GM23338 (cell line): ENCODE measurements at regions not wholly inside any gene's neighbourhood (a gene's known extent, or its start where the extent isn't known, plus 50 kb on each side); places are given as distances from the start of the nearest gene placed in this dataset.
A peak's percentile ranks its signal among the peaks of the same experiment; 100 is the strongest.

Source experiments
- ATAC-seq: fragments of 200-7000 bp; cut with Tn5 transposase; 3 replicates; pipeline ENCODE4 v1.9.1; 2020
- DNase-seq: peaks from one replicate; pipeline ENCODE4 v3.0.0-alpha.2; 2015; ENCODE audit warnings: low spot score
- H2AFZ ChIP-seq: fragments of 200-600 bp; sonication (generic); 2 replicates; pipeline ENCODE4 v1.8.0; 2016; ENCODE audit warnings: antibody characterized with exemption, mild to moderate bottlenecking, moderate library complexity
- H3F3A ChIP-seq: fragments of 200-600 bp; sonication (generic); replicated peaks from 2 replicates; pipeline ENCODE4 v1.8.0; 2017; ENCODE audit warnings: antibody characterized with exemption, mixed run types, low read depth
- H3K27ac ChIP-seq: fragments of 200-600 bp; sonication (generic); 2 replicates; pipeline ENCODE4 v1.6.1; 2016; ENCODE audit warnings: low read depth
- H3K27me3 ChIP-seq: fragments of 200-600 bp; sonication (generic); 2 replicates; pipeline ENCODE4 v1.8.0; 2016; ENCODE audit warnings: mild to moderate bottlenecking, mixed run types, moderate library complexity; ENCODE audit not compliant: insufficient read depth
- H3K36me3 ChIP-seq: fragments of 200-600 bp; sonication (generic); 2 replicates; pipeline ENCODE4 v1.8.0; 2016; ENCODE audit warnings: mild to moderate bottlenecking; ENCODE audit not compliant: insufficient read depth
- H3K4me1 ChIP-seq: fragments of 200-600 bp; sonication (generic); 2 replicates; pipeline ENCODE4 v1.8.0; 2016; ENCODE audit warnings: mild to moderate bottlenecking, moderate library complexity; ENCODE audit not compliant: insufficient read depth
- H3K4me2 ChIP-seq: fragments of 200-600 bp; sonication (generic); 2 replicates; pipeline ENCODE4 v1.7.1; 2017; ENCODE audit warnings: mixed run types
- H3K4me3 ChIP-seq: fragments of 200-600 bp; sonication (generic); 2 replicates; pipeline ENCODE4 v1.6.1; 2016; ENCODE audit warnings: mixed run types
- H3K79me2 ChIP-seq: fragments of 200-600 bp; sonication (generic); replicated peaks from 2 replicates; pipeline ENCODE4 v1.8.0; 2017; ENCODE audit warnings: mild to moderate bottlenecking; ENCODE audit not compliant: insufficient read depth
- H3K9me2 ChIP-seq: fragments of 200-600 bp; sonication (generic); 2 replicates; pipeline ENCODE4 v1.8.0; 2017; ENCODE audit not compliant: insufficient read depth
- H4K20me1 ChIP-seq: fragments of 200-600 bp; sonication (generic); replicated peaks from 2 replicates; pipeline ENCODE4 v1.8.0; 2017; ENCODE audit warnings: mild to moderate bottlenecking; ENCODE audit not compliant: insufficient read depth
- H3K27ac Mint-ChIP-seq: 2 replicates; pipeline ENCODE4 v1.8.0; 2020; ENCODE audit warnings: inconsistent platforms, mild to moderate bottlenecking, moderate library complexity, mixed read lengths
- H3K27me3 Mint-ChIP-seq: 3 replicates; pipeline ENCODE4 v1.8.0; 2022; ENCODE audit warnings: low read depth, mild to moderate bottlenecking, moderate library complexity, mixed read lengths, inconsistent platforms; ENCODE audit not compliant: insufficient read depth, poor library complexity
- H3K36me3 Mint-ChIP-seq: 3 replicates; pipeline ENCODE4 v1.8.0; 2021; ENCODE audit warnings: low read depth, mild to moderate bottlenecking, inconsistent platforms, moderate library complexity, mixed read lengths
- H3K4me1 Mint-ChIP-seq: 3 replicates; pipeline ENCODE4 v1.8.0; 2020; ENCODE audit warnings: mild to moderate bottlenecking, inconsistent platforms, mixed read lengths
- H3K4me3 Mint-ChIP-seq: 3 replicates; pipeline ENCODE4 v1.8.0; 2021; ENCODE audit warnings: moderate library complexity, mild to moderate bottlenecking, inconsistent platforms, mixed read lengths
- H3K9me3 Mint-ChIP-seq: 3 replicates; pipeline ENCODE4 v1.8.0; 2020; ENCODE audit warnings: moderate library complexity, mild to moderate bottlenecking, inconsistent platforms, mixed read lengths
- CREB1 ChIP-seq: fragments of 250-450 bp; sonication (Bioruptor Pico); IDR thresholded peaks from 2 replicates; pipeline ENCODE4 v1.5.0; 2020; ENCODE audit warnings: low read depth, mild to moderate bottlenecking, moderate library complexity
- EZH2 ChIP-seq: fragments of 200-600 bp; sonication (generic); IDR thresholded peaks from one replicate; pipeline ENCODE4 v1.8.0; 2017; ENCODE audit warnings: antibody characterized with exemption, mild to moderate bottlenecking, low read depth; ENCODE audit not compliant: unreplicated experiment
- EZH2phosphoT487 ChIP-seq: fragments of 200-600 bp; sonication (generic); IDR thresholded peaks from one replicate; pipeline ENCODE4 v1.8.1; 2018; ENCODE audit warnings: antibody characterized with exemption; ENCODE audit not compliant: unreplicated experiment
- JUNB ChIP-seq: IDR thresholded peaks from one replicate; pipeline ENCODE4 v1.6.1; 2016; ENCODE audit warnings: antibody characterized with exemption; ENCODE audit not compliant: unreplicated experiment
- ZNF331 ChIP-seq: fragments of 250-450 bp; sonication (Bioruptor Pico); IDR thresholded peaks from 2 replicates; pipeline ENCODE4 v1.5.0; 2020; ENCODE audit warnings: low read depth, mild to moderate bottlenecking, moderate library complexity
- TF ChIP-seq, protein P1 (sequence below), 2 experiments: fragments of 200-600 bp in 1 of 2; sonication (generic) in 1 of 2; conservative IDR thresholded peaks; 2 replicates each; pipeline versions ENCODE4 v1.5.1 to v1.6.1; 2016 to 2017; ENCODE audit warnings: antibody characterized with exemption in 2 of 2, low read depth in 2 of 2, mild to moderate bottlenecking in 2 of 2, moderate library complexity in 1 of 2

DNA sequence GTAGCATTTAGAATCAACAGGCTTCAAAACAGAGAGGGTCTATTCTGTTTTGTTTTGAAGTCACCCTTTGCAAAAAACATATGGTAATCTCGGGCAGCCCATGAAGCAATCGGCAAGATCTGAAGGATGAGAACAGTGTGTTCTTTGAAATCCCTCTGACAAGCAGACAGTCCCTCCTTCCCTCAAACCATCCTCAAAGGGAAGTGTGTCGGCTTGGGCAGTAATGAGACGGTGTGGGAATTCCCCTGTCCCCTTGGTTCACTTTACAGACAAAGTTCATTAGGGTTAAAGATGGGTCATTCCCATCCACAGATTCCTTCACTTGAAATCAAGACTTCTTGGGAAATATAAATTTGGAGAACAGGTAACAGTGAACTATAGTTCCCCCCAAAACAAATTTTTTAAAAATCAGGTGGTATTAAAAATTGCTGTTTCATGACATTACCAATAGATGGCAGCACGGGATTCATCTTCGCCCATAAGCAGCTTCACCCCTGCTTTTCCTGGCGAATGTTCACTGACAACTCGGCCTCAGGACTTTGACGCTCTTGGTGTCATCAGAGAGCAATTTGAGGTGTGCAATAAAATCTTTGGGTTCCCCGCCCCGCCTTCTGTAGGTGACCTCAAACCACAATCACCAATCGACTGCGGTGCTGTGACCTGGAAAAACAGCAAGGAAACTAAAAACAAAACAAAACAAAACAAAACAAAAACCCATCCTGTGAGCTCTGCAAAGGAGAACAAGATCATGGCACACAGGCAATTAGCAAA lies 159.3 kb upstream of the TNFAIP3 start:
- no peaks in the 10 kb centered on the region for H3F3A ChIP-seq
- Mint-ChIP-seq H3K9me3 (no peaks in the 10 kb centered on the region), H3K27ac (no peak overlapping the region), H3K4me3 (no peak overlapping the region), H3K4me1 (peaks cover 4% of the 10 kb centered on the region; the same call in 2 of the 3 replicates), H3K27me3 (peaks cover 2% of the 10 kb centered on the region), H3K36me3 (no peaks in the 10 kb centered on the region)
- peak; percentile 80 for DNase-seq
- no peak for TF ChIP-seq EZH2
- TF ChIP-seq ZNF331 (CRISPR knock-in tag), result no peak
- TF ChIP-seq CREB1, result no peak
- TF ChIP-seq, protein P1, sequence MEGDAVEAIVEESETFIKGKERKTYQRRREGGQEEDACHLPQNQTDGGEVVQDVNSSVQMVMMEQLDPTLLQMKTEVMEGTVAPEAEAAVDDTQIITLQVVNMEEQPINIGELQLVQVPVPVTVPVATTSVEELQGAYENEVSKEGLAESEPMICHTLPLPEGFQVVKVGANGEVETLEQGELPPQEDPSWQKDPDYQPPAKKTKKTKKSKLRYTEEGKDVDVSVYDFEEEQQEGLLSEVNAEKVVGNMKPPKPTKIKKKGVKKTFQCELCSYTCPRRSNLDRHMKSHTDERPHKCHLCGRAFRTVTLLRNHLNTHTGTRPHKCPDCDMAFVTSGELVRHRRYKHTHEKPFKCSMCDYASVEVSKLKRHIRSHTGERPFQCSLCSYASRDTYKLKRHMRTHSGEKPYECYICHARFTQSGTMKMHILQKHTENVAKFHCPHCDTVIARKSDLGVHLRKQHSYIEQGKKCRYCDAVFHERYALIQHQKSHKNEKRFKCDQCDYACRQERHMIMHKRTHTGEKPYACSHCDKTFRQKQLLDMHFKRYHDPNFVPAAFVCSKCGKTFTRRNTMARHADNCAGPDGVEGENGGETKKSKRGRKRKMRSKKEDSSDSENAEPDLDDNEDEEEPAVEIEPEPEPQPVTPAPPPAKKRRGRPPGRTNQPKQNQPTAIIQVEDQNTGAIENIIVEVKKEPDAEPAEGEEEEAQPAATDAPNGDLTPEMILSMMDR (conservative IDR thresholded peaks at IDR 0.05; ENCODE audit: low read depth in 2 of 2), result peak; percentile 76 to 85
- no peak for TF ChIP-seq EZH2phosphoT487
- TF ChIP-seq JUNB, result no peak
- H3K36me3 ChIP-seq, result no peaks in the 10 kb centered on the region
- H3K4me3 ChIP-seq, result no peak overlapping the region
- no peak overlapping the region for H2AFZ ChIP-seq
- H3K27ac ChIP-seq, result no peak overlapping the region
- no peaks in the 10 kb centered on the region for H3K79me2 ChIP-seq
- H3K9me2 ChIP-seq, result no peaks in the 10 kb centered on the region
- no peaks in the 10 kb centered on the region for H3K27me3 ChIP-seq
- no peak overlapping the region for H3K4me2 ChIP-seq
- peak; percentile 47 for ATAC-seq
- no peaks in the 10 kb centered on the region for H3K4me1 ChIP-seq
- H4K20me1 ChIP-seq, result no peaks in the 10 kb centered on the region

DNA sequence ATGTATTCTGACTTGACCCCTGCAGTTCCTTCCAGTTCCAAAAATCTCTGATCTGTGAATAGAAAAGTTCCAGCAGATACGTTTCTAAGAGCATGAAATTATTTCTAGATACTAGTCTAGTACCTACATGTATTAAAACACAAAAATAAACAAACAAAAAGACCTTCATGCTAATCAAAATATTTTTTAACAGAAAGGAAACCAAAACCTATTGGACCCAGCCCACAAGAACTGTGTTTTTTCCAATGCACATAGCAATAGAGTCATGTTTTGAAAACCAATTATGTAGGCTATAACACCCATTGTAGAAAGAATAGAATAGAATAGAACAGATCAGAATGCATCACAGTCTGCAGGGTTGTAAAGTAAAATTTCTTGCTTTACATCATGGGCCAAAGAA lies 158.6 kb upstream of the TNFAIP3 start:
- Histone ChIP-seq H3K27me3 (no peaks in the 10 kb centered on the region), H3K36me3 (no peaks in the 10 kb centered on the region), H3K4me3 (no peak overlapping the region), H3K4me2 (no peak overlapping the region), H4K20me1 (no peaks in the 10 kb centered on the region), H3K4me1 (no peaks in the 10 kb centered on the region), H3F3A (no peaks in the 10 kb centered on the region), H2AFZ (no peak overlapping the region), H3K27ac (no peak overlapping the region), H3K79me2 (no peaks in the 10 kb centered on the region), H3K9me2 (no peaks in the 10 kb centered on the region)
- Mint-ChIP-seq H3K27me3 (no peaks in the 10 kb centered on the region), H3K27ac (no peak overlapping the region), H3K36me3 (no peaks in the 10 kb centered on the region), H3K4me1 (peaks cover 4% of the 10 kb centered on the region; the same call in 2 of the 3 replicates), H3K4me3 (no peak overlapping the region), H3K9me3 (no peaks in the 10 kb centered on the region)
- ATAC-seq (no peak), DNase-seq (no peak)
- TF ChIP-seq EZH2phosphoT487 (no peak), JUNB (no peak)
- TF ChIP-seq, protein P1 (conservative IDR thresholded peaks at IDR 0.05; ENCODE audit: low read depth in 2 of 2), result no peak
